HUES48 (cell line): ENCODE measurements at regions not wholly inside any gene's neighbourhood (a gene's known extent, or its start where the extent isn't known, plus 50 kb on each side); places are given as distances from the start of the nearest gene placed in this dataset.

Experiments
- H3K27ac ChIP-seq: one replicate; pipeline ENCODE4 v1.7.0; 2013; ENCODE audit warnings: low read depth, low read length, inconsistent platforms
- H3K27me3 ChIP-seq: 2 replicates; pipeline ENCODE4 v1.6.1; 2013; ENCODE audit warnings: mild to moderate bottlenecking, low read length; ENCODE audit not compliant: control insufficient read depth, insufficient read depth
- H3K36me3 ChIP-seq: 2 replicates; pipeline ENCODE4 v1.6.1; 2013; ENCODE audit warnings: low read length; ENCODE audit not compliant: control insufficient read depth, insufficient read depth
- H3K4me1 ChIP-seq: 2 replicates; pipeline ENCODE4 v1.6.1; 2013; ENCODE audit warnings: mild to moderate bottlenecking, low read length; ENCODE audit not compliant: control insufficient read depth, insufficient read depth
- H3K4me3 ChIP-seq: 2 replicates; pipeline ENCODE4 v1.5.1; 2013; ENCODE audit warnings: mild to moderate bottlenecking, low read depth, low read length
- H3K9ac ChIP-seq: 2 replicates; pipeline ENCODE4 v1.6.1; 2013; ENCODE audit warnings: mild to moderate bottlenecking, low read depth, low read length, moderate library complexity
- H3K9me3 ChIP-seq: 2 replicates; pipeline ENCODE4 v1.6.1; 2013; ENCODE audit warnings: low read length; ENCODE audit not compliant: control insufficient read depth, insufficient read depth

- H3K36me3 ChIP-seq, result no peaks in the 10 kb centered on the region
- H3K9me3 ChIP-seq, result no peaks in the 10 kb centered on the region
- H3K9ac ChIP-seq, result no peak overlapping the region
- H3K27ac ChIP-seq, result no peak overlapping the region
- H3K27me3 ChIP-seq, result no peaks in the 10 kb centered on the region
- no peak overlapping the region for H3K4me3 ChIP-seq
- H3K4me1 ChIP-seq, result 0 out of 2 replicates have a peak, but pooled peaks cover 5% of the 10 kb centered on the region
These were observed 65.2 kb upstream of the FAM20C start for GRCh38 chr7:127064-127598.

DNA sequence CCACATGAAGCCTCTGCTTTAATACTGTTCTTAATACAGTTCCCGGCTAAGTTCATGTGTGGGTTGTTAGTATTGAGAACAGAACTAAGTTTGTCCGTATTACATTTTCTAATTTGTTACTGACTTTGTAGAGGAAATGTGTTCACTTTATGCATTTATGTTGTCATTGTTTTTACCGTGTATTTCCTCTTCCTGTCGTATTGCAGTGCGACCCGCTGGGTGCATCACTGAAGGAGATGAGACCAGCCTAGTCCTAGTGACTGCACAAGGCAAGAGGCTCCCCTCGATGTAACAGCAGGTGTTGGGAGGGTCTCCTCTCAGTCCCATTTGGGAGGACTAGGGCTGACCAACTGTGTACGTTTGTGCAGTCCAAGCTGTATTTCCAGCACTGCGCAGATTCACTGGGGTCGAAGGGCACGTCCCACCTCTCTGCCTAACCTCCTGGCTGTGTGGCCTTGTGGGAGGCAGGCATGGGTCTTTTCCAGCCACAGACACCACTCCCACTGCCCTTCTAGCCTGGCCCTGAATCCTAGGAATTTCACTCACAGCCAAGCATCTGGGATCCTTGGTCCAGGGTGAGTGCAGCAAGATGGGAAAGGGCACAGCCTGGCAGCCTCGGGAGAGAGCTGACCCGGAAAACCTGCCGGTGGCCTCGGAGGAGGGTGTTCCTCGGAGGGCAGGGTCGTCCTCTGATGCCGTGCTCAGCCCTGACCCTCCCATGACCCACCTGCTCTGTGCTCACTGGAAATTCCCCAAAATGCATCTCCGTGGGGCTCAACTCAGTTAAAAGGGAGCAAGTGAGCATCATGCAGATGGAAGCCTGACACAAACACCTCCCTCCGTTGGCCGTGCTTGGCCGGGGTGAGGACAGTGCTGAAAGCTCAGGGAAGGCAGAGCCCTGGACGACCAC is 63.9 kb upstream of the FAM20C start:
- Histone ChIP-seq H3K27ac (no peak overlapping the region), H3K36me3 (no peaks in the 10 kb centered on the region), H3K4me3 (no peak overlapping the region), H3K27me3 (no peaks in the 10 kb centered on the region), H3K9ac (no peak overlapping the region), H3K9me3 (no peaks in the 10 kb centered on the region), H3K4me1 (0 out of 2 replicates have a peak, but pooled peaks cover 4% of the 10 kb centered on the region)

- H3K9me3 ChIP-seq, result no peaks in the 10 kb centered on the region
- no peaks in the 10 kb centered on the region for H3K4me1 ChIP-seq
- no peaks in the 10 kb centered on the region for H3K27me3 ChIP-seq
- no peak overlapping the region for H3K4me3 ChIP-seq
- H3K36me3 ChIP-seq, result no peaks in the 10 kb centered on the region
- H3K9ac ChIP-seq, result no peak overlapping the region
- no peak overlapping the region for H3K27ac ChIP-seq
These were observed 62.8 kb upstream of the FAM20C start for GRCh38 chr7:129366-130221.

DNA sequence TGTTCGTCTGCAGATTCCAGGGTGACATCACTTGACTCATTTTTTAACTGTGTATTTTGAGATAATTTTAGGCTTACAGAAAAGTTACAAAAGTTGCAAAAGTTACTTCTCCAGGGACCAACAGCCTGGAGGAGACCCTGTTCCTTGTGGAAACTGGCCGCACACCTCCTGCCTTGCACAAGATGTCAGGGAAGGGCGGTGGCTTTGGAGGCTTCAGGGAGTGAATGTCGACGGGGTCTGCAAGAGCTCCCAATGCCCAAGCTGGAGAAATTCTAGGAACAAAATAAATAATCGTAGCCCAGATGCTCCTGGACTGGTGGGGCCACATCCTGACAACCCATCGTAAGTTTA is 62.2 kb upstream of the FAM20C start:
- Histone ChIP-seq H3K9ac (no peak overlapping the region), H3K9me3 (no peaks in the 10 kb centered on the region), H3K4me1 (no peaks in the 10 kb centered on the region), H3K36me3 (no peaks in the 10 kb centered on the region), H3K4me3 (no peak overlapping the region), H3K27ac (no peak overlapping the region), H3K27me3 (no peaks in the 10 kb centered on the region)

DNA sequence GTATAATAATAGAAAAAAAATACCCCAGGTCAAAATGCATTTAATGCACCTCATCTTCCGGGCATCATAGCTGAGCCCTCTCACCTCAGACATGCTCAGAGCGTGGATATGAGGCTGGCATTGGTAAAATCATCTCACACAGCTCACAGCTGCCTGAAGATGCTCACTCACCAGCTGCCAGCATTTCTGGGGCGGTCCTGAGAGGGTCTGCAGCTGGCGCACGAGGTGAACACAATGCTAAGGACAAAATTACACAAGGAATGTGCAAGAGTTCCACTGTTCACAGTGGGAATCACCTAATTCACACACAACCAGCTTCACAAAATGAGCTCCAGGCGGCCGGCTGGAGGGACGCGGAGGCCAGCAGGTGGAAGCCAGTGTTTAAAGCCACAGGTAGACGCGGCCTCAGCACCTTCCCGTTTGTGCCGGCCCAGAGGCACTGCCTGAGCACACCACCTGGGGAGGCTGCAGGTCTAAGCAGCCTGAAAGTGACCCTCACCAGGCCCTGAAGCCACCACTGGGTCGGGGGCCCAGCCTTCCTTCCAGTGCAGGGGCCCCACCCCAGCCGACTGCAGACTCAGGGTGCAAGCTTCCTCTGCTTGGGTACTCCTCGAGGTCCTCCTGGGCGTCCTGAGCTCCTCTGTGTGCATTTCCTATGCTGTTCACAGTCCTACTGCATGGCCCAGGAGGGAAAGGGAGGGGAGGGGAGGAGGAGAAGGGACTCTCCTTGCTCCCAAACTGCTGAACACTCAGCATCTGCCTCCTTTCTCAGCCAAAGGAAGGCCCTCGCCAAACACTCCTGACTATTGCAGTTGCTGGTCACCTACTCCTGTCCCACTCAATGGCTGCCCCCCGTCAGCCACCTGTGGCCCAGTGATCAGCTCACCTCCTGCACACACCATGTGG is 61.2 kb upstream of the FAM20C start:
- Histone ChIP-seq H3K9ac (no peak overlapping the region), H3K9me3 (no peaks in the 10 kb centered on the region), H3K36me3 (no peaks in the 10 kb centered on the region), H3K27me3 (no peaks in the 10 kb centered on the region), H3K27ac (no peak overlapping the region), H3K4me3 (no peak overlapping the region), H3K4me1 (no peaks in the 10 kb centered on the region)

- H3K27ac ChIP-seq, result no peak overlapping the region
- H3K4me1 ChIP-seq, result no peaks in the 10 kb centered on the region
- H3K36me3 ChIP-seq, result no peaks in the 10 kb centered on the region
- no peak overlapping the region for H3K4me3 ChIP-seq
- no peak overlapping the region for H3K9ac ChIP-seq
- H3K9me3 ChIP-seq, result no peaks in the 10 kb centered on the region
- no peaks in the 10 kb centered on the region for H3K27me3 ChIP-seq
These were observed 60.4 kb upstream of the FAM20C start for GRCh38 chr7:131781-132482.

DNA sequence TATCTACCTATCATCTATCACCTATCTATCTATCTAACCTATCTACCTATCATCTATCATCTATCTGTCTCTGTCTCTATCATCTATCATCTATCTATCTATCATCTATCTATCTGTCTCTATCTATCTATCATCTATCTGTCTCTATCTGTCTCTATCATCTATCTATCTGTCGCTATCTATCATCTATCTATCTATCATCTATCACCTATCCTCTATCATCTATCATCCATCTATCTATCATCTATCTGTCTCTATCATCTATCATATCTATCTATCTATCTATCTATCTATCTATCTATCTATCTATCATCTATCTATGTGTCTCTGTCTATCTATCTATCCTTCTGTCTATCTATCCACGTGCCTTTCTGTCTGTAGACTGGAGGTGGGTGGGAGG is 59.5 kb upstream of the FAM20C start:
- Histone ChIP-seq H3K4me3 (no peak overlapping the region), H3K4me1 (no peaks in the 10 kb centered on the region), H3K27ac (no peak overlapping the region), H3K27me3 (no peaks in the 10 kb centered on the region), H3K9me3 (no peaks in the 10 kb centered on the region), H3K36me3 (no peaks in the 10 kb centered on the region), H3K9ac (no peak overlapping the region)

- Histone ChIP-seq H3K4me3 (no peak overlapping the region), H3K27me3 (no peaks in the 10 kb centered on the region), H3K4me1 (no peaks in the 10 kb centered on the region), H3K27ac (no peak overlapping the region), H3K9me3 (no peaks in the 10 kb centered on the region), H3K9ac (no peak overlapping the region), H3K36me3 (no peaks in the 10 kb centered on the region)
These were observed 58.9 kb upstream of the FAM20C start for GRCh38 chr7:133470-133869.

DNA sequence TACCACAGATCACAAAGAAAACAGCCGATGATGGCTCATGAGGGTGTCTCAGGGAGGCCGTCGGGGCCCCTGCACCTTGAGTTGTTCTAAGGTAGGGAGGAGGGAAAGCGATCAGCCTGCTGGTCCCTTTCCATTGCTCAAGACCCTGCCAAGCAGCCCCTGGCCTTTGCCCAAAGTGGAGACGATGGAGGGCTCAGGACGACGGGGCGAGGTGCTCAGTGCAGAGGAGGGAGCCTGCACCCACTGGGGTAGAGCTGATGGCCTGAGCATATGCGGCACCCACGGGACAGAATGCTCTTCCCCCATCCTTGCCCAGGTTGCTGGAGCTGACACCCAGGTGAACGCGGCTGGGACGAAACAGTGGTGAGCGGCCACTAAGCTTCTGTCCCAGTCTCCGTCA is 58.3 kb upstream of the FAM20C start:
- no peak overlapping the region for H3K9ac ChIP-seq
- H3K4me1 ChIP-seq, result peaks cover 4% of the 10 kb centered on the region; the same call in 1 of the 2 replicates
- H3K27ac ChIP-seq, result no peak overlapping the region
- H3K9me3 ChIP-seq, result no peaks in the 10 kb centered on the region
- H3K4me3 ChIP-seq, result no peak overlapping the region
- H3K36me3 ChIP-seq, result no peaks in the 10 kb centered on the region
- H3K27me3 ChIP-seq, result no peaks in the 10 kb centered on the region
